Pancreas (tissue), 10 donors: ENCODE measurements at regions not wholly inside any gene's neighbourhood (a gene's known extent, or its start where the extent isn't known, plus 50 kb on each side); places are given as distances from the start of the nearest gene placed in this dataset.
A peak's percentile ranks its signal among the peaks of the same experiment; 100 is the strongest.

Experiments used
- ATAC-seq, 4 donors: fragments of 200-7000 bp; cut with Tn5 transposase; one replicate each; pipeline versions ENCODE4 v1.8.0 to v1.9.1; 2020; ENCODE audit warnings: mild to moderate bottlenecking in 4 of 4, moderate library complexity in 4 of 4
- DNase-seq, 6 donors: peaks; one replicate each; pipeline ENCODE4 v3.0.0-alpha.2; 2020
- FAIRE-seq: peaks from 2 replicates; lab custom pipeline; 2012; peaks lifted over from hg19 to GRCh38; lab: Jason Lieb, UNC
- H3K27ac ChIP-seq, 4 donors: fragments of 200-600 bp; sonication (generic); 1 replicate in 3 of 4; 2 replicates in 1 of 4; pipeline versions ENCODE4 v1.5.0 to v1.8.0; 2020
- H3K27me3 ChIP-seq, 4 donors: fragments of 200-600 bp; one replicate each; pipeline ENCODE4 v1.8.0; 2021
- H3K36me3 ChIP-seq, 3 donors: fragments of 200-600 bp; sonication (generic) in 1 of 3; one replicate each; pipeline versions ENCODE4 v1.5.0 to v1.8.0; 2020 to 2021
- H3K4me1 ChIP-seq, 3 donors: fragments of 200-600 bp; one replicate each; pipeline ENCODE4 v1.8.0; 2021
- H3K4me3 ChIP-seq, 4 donors: fragments of 200-600 bp; sonication (generic) in 2 of 4; one replicate each; pipeline versions ENCODE4 v1.5.0 to v1.8.0; 2020 to 2021
- H3K9me3 ChIP-seq, 4 donors: fragments of 200-600 bp; one replicate each; pipeline ENCODE4 v1.8.0; 2021
- CTCF ChIP-seq, 4 donors: fragments of 200-600 bp; sonication (generic) in 3 of 4; IDR thresholded peaks; one replicate each; pipeline versions ENCODE4 v1.5.0 to v1.8.0; 2021; ENCODE audit warnings: antibody characterized with exemption in 4 of 4
- WGBS, 2 donors: extraction: QIAGEN DNeasy Blood & Tissue Kit; methylation state at CpG; one replicate each; pipeline ENCODE4 v1.1.7; 2013; 5-methylcytosine and 5-hydroxymethylcytosine counted together
- intact Hi-C, 3 donors: fragments of 100-400 bp; cut with DNase I; formaldehyde crosslinking; loops; one replicate each; pipeline versions ENCODE4 v1.11.1 to v1.14.2; 2022
- donor health status: healthy with polysubstance abuse.
- donor health status: DM: no; HTN: no; CAD: no; lungs with moderate emphysema.
- donor health status: DM: no; HTN: no; CAD: no.
- donor health status: control.
- donor health status: control.
- donor health status: Bipolar disorder and iron deficiency.
- donor health status: DM: yes; HTN: yes; CAD: no.
- donor health status: DM: no; HTN: no; CAD: no.
- donor health status: DM: no; HTN: no; CAD: no.
- donor health status: DM: yes; HTN: yes; CAD: no.

DNA sequence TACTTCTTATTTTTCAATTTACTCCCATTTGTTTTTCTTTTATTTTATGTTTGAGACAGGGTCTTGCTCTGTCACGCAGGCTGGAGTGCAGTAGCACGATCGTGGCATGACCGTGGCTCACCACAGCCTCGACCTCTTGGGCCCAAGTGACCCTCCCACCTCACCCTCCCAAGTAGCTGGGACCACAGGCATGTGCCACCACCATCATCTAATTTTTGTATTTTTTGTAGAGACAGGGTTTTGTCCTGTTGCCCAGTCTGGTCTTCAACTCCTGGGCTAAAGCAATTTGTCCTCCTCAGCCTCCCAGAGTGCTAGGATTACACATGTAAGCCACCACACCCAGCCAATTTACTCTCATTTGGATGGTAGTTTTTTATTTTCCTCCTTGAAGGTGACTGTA lies 679.3 kb upstream of the CCDC179 start:
- no peaks in the 10 kb centered on the region for H3K9me3 ChIP-seq
- ATAC-seq (no peak), DNase-seq (no peak), FAIRE-seq (no peak)
- H3K27ac ChIP-seq = no peak overlapping the region
- H3K36me3 ChIP-seq = no peaks in the 10 kb centered on the region
- no peaks in the 10 kb centered on the region for H3K27me3 ChIP-seq
- WGBS, 2 donors = 90 to 94% methylated on average over 5 of the region's 5 CpGs
- intact Hi-C loops = no loop called here
- no peak overlapping the region for H3K4me3 ChIP-seq
- no peaks in the 10 kb centered on the region for H3K4me1 ChIP-seq
- no peak for TF ChIP-seq CTCF (IDR thresholded peaks at IDR 0.05)

DNA sequence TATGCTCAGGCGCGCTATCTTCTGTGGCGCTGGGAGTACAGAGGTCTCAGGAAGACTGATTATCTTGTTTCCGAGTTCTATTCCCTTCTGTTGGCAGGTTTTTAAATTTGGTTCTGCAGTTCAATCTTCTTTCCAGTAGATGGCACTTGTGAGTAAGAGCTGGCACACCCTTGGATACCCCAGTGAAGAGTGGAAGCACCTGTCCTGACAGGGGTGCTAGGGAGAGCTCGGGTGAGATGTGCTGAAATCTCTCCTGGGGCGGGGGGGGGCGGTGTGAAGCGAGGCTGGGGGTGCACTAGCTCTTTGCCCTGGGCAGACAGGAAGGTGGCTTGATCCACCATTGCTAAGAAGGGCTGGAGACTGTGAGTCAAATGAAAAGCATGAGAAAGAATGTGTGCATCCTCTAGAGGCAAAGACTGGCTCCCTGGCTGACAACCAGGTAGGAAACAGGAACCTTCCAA lies 679.9 kb upstream of the CCDC179 start:
- DNase-seq (peak in 3 of 6 donors; percentile 4 to 21 (median 5)), FAIRE-seq (no peak), ATAC-seq (peak; percentile 66 to 93 (median 85))
- Histone ChIP-seq H3K27ac (no peak overlapping the region), H3K27me3 (no peaks in the 10 kb centered on the region), H3K4me3 (no peak overlapping the region), H3K36me3 (no peaks in the 10 kb centered on the region), H3K4me1 (no peaks in the 10 kb centered on the region), H3K9me3 (no peaks in the 10 kb centered on the region)
- intact Hi-C loops = no loop called here
- 0 to 1% methylated on average over 8 of the region's 8 CpGs for WGBS, 2 donors
- TF ChIP-seq CTCF (IDR thresholded peaks at IDR 0.05) = peak; percentile 21 to 58 (median 40)

DNA sequence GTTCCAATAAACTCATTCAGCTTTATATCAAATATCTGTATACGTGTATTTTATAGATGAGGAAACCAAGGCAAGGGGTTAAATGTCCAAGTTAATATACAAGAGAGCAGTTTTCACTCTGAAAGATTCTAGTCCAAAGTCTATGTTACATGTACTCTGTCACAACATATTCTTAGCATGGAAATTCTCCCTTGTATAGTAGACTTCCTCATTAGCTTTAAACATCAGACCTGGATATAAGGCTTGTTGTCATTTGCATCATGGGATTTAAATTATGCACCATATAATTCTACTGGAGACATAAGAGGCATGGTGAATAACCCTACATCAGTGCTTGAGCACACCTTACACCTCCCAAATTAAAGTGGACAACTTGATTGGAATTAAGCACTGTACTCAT lies 681.9 kb upstream of the CCDC179 start:
- intact Hi-C loops = no loop called here
- Histone ChIP-seq H3K27ac (no peak overlapping the region), H3K27me3 (no peaks in the 10 kb centered on the region), H3K36me3 (no peaks in the 10 kb centered on the region), H3K4me1 (no peaks in the 10 kb centered on the region), H3K4me3 (no peak overlapping the region), H3K9me3 (no peaks in the 10 kb centered on the region)
- FAIRE-seq (no peak), ATAC-seq (no peak), DNase-seq (no peak)
- TF ChIP-seq CTCF (IDR thresholded peaks at IDR 0.05) = no peak
- WGBS, 2 donors = 59 to 75% methylated on average over 1 of the region's 1 CpG

GRCh38 chr11:23542816-23543215 lies 682.5 kb upstream of the CCDC179 start:
- Histone ChIP-seq H3K27me3 (no peaks in the 10 kb centered on the region), H3K9me3 (no peaks in the 10 kb centered on the region), H3K4me1 (no peaks in the 10 kb centered on the region), H3K4me3 (no peak overlapping the region), H3K27ac (no peak overlapping the region), H3K36me3 (no peaks in the 10 kb centered on the region)
- no peak for ATAC-seq
- no peak for TF ChIP-seq CTCF (IDR thresholded peaks at IDR 0.05)
- no peak for FAIRE-seq
- 72 to 85% methylated on average over 3 of the region's 3 CpGs for WGBS, 2 donors
- DNase-seq = no peak
- intact Hi-C loops = no loop called here

DNA sequence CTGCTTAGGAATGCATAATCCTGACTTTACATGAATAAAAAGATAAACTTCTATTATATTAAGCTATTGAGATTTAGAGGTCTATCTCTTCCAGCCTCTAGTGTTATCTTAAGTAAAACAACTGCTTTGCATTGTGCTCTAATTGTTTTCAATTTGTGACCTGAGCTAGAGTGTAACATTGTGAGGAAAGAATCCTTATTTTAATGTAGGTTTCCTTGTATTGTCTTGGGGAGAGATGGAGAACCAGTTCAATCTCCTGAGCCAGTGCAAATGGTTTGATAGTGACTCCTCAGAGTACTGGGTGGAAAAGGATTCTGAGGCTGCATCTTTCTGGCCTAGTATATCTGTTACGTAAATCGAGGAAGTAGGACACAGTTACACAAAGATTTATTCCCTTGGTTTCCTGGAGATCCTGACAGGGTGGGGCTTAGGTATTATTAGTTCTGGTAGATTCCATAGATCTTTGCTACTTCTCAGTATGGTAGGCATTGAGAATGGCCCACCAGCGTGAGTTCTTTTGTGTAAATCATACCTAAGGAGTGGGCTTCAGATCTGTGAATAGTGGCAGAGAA lies 683.5 kb upstream of the CCDC179 start:
- TF ChIP-seq CTCF (IDR thresholded peaks at IDR 0.05) = no peak
- no peak overlapping the region for H3K4me3 ChIP-seq
- no peaks in the 10 kb centered on the region for H3K9me3 ChIP-seq
- FAIRE-seq (no peak), ATAC-seq (no peak), DNase-seq (no peak)
- intact Hi-C loops = no loop called here
- H3K27me3 ChIP-seq = no peaks in the 10 kb centered on the region
- WGBS, 2 donors = 73 to 78% methylated on average over 3 of the region's 3 CpGs
- H3K36me3 ChIP-seq = no peaks in the 10 kb centered on the region
- no peak overlapping the region for H3K27ac ChIP-seq
- no peaks in the 10 kb centered on the region for H3K4me1 ChIP-seq
